ENCODE measurements at regions not wholly inside any gene's neighbourhood (a gene's known extent, or its start where the extent isn't known, plus 50 kb on each side); places are given as distances from the start of the nearest gene placed in this dataset.
"Not testable (repeated sequence)": the region's sequence is repeated elsewhere in the genome, so short reads cannot be mapped to it uniquely, and the experiment has no call there.

DNA sequence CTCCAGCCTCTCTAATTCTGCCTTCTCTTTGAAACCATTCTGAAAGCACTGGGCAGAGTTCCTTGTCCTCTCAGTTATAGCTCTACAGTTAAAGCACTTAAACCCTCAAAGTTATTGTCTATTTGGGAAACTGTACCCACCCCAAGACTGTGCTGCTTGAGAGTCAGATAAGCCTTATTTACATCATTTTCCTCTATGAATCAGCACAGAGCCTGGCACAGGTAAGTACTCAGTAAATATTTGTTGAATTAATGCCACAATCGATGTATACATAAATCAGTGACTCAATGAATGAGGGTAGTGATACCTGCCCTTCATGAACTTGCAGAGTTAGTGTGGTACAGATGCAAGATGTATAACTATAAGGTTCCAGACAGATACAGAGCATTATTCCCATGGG lies 549.4 kb upstream of the KLF4 start:
- in situ Hi-C loops (cut with HindIII; ENCODE audit: low sequenced_read_pairs) = no loop called here

DNA sequence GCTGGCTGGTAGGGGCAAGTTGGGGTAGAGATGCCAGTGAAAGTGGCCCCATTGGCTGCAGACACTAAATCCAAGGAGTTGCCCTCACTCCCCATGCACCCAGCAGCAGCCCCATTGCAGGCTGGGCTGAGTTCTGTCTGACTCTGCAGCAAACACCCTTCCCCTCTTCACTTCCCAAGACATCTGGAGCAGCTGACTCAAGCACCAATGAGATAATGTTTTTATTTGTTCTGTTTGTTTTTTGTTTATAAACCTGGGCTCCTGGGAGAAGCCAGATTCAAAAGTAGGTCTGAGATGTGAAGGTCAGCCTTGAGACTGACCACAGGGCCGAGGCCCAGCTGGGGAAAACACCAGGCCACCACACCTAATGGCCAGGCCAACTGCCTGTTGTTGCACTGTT lies 545.9 kb upstream of the KLF4 start:
- in situ Hi-C loops (cut with HindIII; ENCODE audit: low sequenced_read_pairs) = no loop called here

DNA sequence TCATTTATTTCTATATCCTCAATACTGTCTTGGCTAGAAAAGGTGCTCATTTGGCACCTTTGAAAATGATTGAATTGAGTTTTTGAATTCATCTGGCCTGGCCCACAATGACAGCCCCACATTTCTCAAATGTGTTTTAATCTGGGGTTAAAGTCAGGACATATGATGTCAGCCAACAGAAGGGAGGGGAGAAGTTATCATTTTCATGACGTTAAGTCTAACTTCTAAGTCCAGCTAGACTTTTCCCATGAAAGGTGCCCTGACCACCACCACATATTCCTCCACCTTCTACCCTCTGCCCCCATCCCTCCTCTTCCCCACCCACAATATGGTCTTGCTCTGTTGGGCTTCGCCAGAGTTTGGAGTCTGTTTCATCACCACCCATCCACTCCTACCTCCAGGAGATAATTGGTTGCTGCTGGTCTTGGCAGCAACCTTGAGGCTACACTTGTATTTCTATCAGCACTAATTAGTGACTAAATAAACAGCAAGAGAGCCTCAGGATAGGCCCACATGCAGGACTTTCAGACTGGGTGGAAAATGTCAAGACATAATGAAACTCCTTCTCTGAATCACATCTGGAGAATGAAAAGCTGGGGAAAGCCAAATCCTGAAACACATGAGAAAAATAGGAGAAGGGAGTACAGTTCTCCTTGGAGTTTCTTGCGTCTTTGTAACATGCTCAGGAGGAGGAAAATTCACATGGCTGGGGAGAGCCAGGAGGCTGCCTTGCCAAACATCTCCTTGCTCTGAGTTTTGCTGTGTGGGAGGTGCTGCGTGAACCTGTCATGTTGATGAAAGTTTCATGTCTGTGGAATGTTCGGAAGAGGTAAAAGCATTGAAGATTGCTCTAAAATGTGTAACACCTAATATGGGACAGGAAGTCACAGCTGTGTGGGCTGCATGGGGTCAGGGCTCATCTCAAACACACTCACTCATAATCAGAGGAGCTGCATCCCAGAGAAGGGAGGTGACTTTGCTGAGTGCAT lies 544.7 kb upstream of the KLF4 start:
- in situ Hi-C loops (cut with HindIII; ENCODE audit: low sequenced_read_pairs) = no loop called here

DNA sequence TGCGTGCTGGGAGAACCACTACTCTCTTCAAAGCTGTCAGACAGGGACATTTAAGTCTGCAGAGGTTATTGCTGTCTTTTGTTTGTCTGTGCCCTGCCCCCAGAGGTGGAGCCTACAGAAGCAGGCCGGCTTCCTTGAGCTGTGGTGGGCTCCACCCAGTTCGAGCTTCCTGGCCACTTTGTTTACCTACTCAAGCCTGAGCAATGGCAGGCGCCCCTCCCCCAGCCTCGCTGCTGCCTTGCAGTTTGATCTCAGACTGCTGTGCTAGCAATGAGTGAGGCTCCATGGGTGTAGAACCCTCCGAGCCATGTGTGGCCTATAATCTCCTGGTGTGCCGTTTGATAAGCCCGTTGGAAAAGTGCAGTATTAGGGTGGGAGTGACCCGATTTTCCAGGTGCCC lies 542.5 kb upstream of the KLF4 start:
- in situ Hi-C loops (cut with HindIII; ENCODE audit: low sequenced_read_pairs) = not testable (repeated sequence)

- in situ Hi-C loops (cut with HindIII; ENCODE audit: low sequenced_read_pairs) = not testable (repeated sequence)
These were observed 541.7 kb upstream of the KLF4 start for GRCh38 chr9:108031221-108031620.

GRCh38 chr9:108026718-108027117 lies 537.1 kb upstream of the KLF4 start:
- in situ Hi-C loops (cut with HindIII; ENCODE audit: low sequenced_read_pairs) = not testable (repeated sequence)

GRCh38 chr9:108024604-108025003 lies 535.0 kb upstream of the KLF4 start:
- in situ Hi-C loops (cut with HindIII; ENCODE audit: low sequenced_read_pairs) = no loop called here

DNA sequence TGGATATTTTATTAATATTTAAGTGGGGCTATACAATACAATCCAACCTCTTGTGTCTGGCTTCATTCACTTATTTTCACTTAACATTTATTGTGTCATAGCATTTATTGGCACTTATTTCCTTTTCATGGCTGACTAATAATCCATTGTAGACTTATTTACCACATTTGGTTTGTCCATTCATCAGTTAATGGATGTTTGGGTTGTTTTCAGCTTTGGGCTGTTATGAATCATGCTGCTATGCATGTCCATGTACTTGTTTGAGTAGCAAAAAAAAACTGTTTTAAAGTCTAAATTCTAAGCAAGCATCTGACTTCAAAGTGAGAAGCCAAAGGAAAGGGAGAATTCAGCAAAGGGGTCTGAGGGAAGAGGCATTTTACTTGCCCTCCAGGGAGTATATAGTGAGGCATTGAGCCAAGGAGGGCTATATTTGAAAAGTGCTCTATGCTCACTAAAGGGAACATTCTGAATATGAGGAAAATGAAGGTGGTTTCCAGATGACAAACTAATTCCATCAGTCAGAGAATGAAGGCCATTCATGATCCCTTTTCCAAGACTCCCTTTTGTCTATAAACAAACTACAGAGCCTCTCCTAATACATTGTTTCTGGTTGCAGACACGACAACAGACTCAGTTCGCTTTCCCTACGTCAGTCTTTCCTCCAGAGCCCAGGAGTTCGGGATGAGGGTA lies 532.8 kb upstream of the KLF4 start:
- in situ Hi-C loops (cut with HindIII; ENCODE audit: low sequenced_read_pairs) = no loop called here

DNA sequence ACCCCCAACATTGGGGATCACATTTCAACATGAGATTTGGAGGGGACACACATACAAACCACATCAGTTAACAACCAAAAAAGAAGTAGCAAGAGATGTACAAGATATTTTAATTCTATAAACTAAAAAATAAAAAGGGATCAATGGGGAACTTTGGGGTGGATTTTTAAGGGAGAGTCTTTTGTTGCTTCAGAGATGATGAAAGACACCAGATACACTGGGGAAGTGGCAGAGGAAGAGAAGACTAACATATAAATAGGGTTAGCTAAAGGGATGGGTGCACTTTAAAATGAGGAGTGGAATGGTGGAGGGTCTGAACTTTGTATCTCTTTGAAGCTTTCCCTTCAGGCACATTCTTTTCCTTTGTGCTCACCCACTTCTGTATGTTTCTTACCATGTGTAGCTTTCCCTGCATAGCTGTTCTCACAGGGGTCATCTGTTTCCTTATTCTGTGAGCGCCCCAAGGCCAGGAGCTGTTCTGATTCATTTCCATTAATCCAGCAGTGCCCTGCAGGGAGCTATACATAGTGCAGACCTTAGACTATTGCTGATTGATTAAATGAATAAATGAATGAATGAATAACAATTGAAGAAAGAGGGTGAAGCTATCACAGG lies 531.6 kb upstream of the KLF4 start:
- in situ Hi-C loops (cut with HindIII; ENCODE audit: low sequenced_read_pairs) = no loop called here

- in situ Hi-C loops (cut with HindIII; ENCODE audit: low sequenced_read_pairs) = no loop called here
These were observed 530.3 kb upstream of the KLF4 start for GRCh38 chr9:108019821-108020220.

- in situ Hi-C loops (cut with HindIII; ENCODE audit: low sequenced_read_pairs) = no loop called here
These were observed 528.1 kb upstream of the KLF4 start for GRCh38 chr9:108017671-108018070.

DNA sequence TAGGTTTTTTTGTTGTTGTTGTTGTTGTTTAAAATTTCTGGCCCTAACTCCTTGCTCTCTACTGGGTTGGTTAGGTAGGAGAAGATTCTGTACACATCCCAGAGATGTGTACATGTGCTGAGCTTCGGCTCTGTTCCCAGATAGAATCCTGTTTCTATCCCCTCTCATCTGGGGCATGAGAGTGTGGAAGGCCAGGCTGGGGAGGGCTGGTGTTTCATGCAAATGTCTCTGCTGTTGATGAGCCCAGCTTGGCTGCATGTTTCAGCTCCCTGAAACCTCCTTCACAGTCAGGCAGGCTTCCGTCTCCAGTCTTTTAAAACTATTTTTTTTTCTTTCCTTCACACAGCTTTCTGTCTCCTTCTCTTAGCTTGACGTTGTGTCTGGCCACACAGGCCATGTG lies 526.9 kb upstream of the KLF4 start:
- in situ Hi-C loops (cut with HindIII; ENCODE audit: low sequenced_read_pairs) = no loop called here

GRCh38 chr9:108015690-108016089 lies 526.1 kb upstream of the KLF4 start:
- in situ Hi-C loops (cut with HindIII; ENCODE audit: low sequenced_read_pairs) = no loop called here

DNA sequence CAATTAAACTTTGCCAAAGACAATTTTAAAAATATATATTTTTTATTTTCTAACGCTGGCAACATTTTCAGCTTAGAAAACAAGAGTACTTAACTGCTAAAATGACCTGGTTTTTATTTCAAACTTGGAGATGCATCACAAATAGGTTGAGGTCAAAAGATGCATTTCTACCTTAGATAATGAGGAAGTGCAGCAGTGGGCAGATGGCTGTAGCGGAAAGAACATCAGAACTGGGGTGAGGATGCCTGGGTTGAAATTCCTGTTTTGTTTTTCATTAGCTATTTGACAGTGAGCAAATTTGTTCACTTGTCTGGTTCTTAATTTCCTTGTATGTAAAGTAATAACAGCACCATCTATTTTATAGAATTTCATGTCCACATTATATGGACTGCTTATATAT lies 524.8 kb upstream of the KLF4 start:
- in situ Hi-C loops (cut with HindIII; ENCODE audit: low sequenced_read_pairs) = no loop called here

- in situ Hi-C loops (cut with HindIII; ENCODE audit: low sequenced_read_pairs) = no loop called here
These were observed 523.5 kb upstream of the KLF4 start for GRCh38 chr9:108012886-108013665.

- in situ Hi-C loops (cut with HindIII; ENCODE audit: low sequenced_read_pairs) = no loop called here
These were observed 522.8 kb upstream of the KLF4 start for GRCh38 chr9:108012405-108012804.

DNA sequence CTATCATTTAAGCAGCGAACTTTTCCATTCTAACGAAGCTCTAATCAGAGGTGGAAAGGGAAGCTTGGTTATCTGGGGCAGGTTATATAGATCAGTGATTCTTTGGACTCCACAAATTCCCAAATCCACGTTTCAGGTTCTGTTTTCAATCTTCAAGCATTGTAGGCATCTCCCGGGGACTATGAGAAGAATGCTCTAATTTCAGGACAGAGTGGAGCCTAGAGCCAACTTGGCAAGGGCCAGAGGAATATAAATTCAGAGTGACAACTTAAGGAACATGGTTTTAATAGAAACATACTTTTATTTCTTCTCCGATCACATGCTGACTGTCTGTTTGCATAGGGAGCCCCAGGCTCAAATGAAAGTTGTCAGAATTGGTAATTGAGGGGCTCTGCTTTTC lies 514.0 kb upstream of the KLF4 start:
- in situ Hi-C loops (cut with HindIII; ENCODE audit: low sequenced_read_pairs) = no loop called here

DNA sequence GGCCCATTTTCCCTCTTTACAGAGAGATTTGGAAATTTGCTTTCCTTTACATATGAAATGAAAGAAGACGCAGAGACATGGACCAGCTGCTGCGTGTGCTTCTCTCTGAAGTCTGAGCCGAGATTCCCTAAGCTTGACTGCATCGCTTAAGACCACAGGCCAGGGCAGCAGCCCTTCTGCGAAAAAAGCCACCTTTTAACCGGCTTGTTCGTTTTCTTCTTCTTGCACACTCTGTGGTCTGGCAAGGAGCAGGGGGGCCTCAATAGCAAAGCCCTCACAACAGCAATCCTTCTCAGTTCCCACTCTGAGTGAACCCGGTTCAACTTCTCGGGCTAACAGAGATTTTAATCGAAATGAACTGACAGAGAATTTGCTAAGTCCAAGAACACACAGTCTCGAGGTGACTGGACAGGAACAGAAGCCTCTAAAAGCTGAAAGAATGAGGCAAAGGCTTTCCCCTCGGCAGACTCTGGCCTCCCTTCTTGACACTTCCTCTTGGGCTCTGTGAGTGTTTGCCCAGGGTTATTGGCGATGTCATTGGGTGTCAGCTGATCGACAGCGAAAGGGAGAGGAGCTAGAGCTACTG lies 512.9 kb upstream of the KLF4 start:
- in situ Hi-C loops (cut with HindIII; ENCODE audit: low sequenced_read_pairs) = no loop called here

- in situ Hi-C loops (cut with HindIII; ENCODE audit: low sequenced_read_pairs) = no loop called here
These were observed 511.7 kb upstream of the KLF4 start for GRCh38 chr9:108001237-108001636.

GRCh38 chr9:107999890-108000289 lies 510.3 kb upstream of the KLF4 start:
- in situ Hi-C loops (cut with HindIII; ENCODE audit: low sequenced_read_pairs) = loop anchor here (25.0 kb wide), 1 partner anchor 563 kb away; no protein-coding TSS in a partner anchor

Measured in endothelial cell of hepatic sinusoid (primary cell).